IMR-90 (cell line): ENCODE measurements at regions not wholly inside any gene's neighbourhood (a gene's known extent, or its start where the extent isn't known, plus 50 kb on each side); places are given as distances from the start of the nearest gene placed in this dataset.

Source experiments
- ATAC-seq: fragments of 200-7000 bp; cut with Tn5 transposase; 2 replicates; pipeline ENCODE4 v1.9.1; 2020; ENCODE audit warnings: low read depth, mild to moderate bottlenecking, moderate library complexity
- BruUV-seq: library from RNA; stranded (reverse); fragments of 400-500 nt; replicated peaks from 2 replicates; lab custom pipeline; 2021; lab: Mats Ljungman, UMichigan
- CTCF ChIA-PET: fragments of 300-600 bp; formaldehyde crosslinking; extraction: SDS; loops from one replicate; lab custom pipeline; 2021; ENCODE audit warnings: antibody characterized with exemption; lab: Yijun Ruan, JAX
- POLR2A ChIA-PET: fragments of 300-600 bp; sonication (Branson Sonifier 250); formaldehyde crosslinking; loops from one replicate; lab custom pipeline; 2022; ENCODE audit warnings: antibody characterized with exemption; ENCODE audit not compliant: unreplicated experiment; lab: Charles Lee
- DNase-seq: peaks from one replicate; pipeline ENCODE4 v3.0.0; 2013
- H2AFZ ChIP-seq: replicated peaks from 2 replicates; pipeline ENCODE3; 2013; ENCODE audit warnings: low read length, mild to moderate bottlenecking; ENCODE audit not compliant: poor library complexity
- H2AK5ac ChIP-seq: 2 replicates; pipeline ENCODE4 v1.6.1; 2013; ENCODE audit warnings: low read depth, low read length, inconsistent platforms
- H2AK9ac ChIP-seq: replicated peaks from 2 replicates; pipeline ENCODE3; 2013; ENCODE audit warnings: mild to moderate bottlenecking, low read depth, low read length, moderate library complexity; ENCODE audit not compliant: poor library complexity
- H2BK120ac ChIP-seq: 2 replicates; pipeline ENCODE4 v1.6.1; 2013; ENCODE audit warnings: low read depth, low read length, inconsistent platforms
- H2BK15ac ChIP-seq: 3 replicates; pipeline ENCODE4 v1.6.1; 2013; ENCODE audit warnings: low read depth, low read length, inconsistent platforms
- H2BK20ac ChIP-seq: 2 replicates; pipeline ENCODE4 v1.6.1; 2013; ENCODE audit warnings: low read depth, mild to moderate bottlenecking, inconsistent platforms, low read length, moderate library complexity
- H2BK5ac ChIP-seq: 2 replicates; pipeline ENCODE4 v1.6.1; 2013; ENCODE audit warnings: mild to moderate bottlenecking, low read depth, low read length, inconsistent platforms; ENCODE audit not compliant: poor library complexity, severe bottlenecking
- H3K14ac ChIP-seq: replicated peaks from 2 replicates; pipeline ENCODE4 v1.6.1; 2013; ENCODE audit warnings: low read depth, low read length, inconsistent platforms
- H3K18ac ChIP-seq: 2 replicates; pipeline ENCODE4 v1.6.1; 2013; ENCODE audit warnings: low read depth, low read length, control low read depth
- H3K23ac ChIP-seq: 2 replicates; pipeline ENCODE4 v1.6.1; 2013; ENCODE audit warnings: low read depth, low read length, inconsistent platforms
- H3K27ac ChIP-seq: 2 replicates; pipeline ENCODE4 v1.5.1; 2013; ENCODE audit warnings: mild to moderate bottlenecking, control low read depth, low read length; ENCODE audit not compliant: insufficient read depth
- H3K27me3 ChIP-seq: 2 replicates; pipeline ENCODE4 v1.6.1; 2013; ENCODE audit warnings: low read length; ENCODE audit not compliant: control insufficient read depth, insufficient read depth
- H3K36me3 ChIP-seq: 2 replicates; pipeline ENCODE4 v1.6.1; 2013; ENCODE audit warnings: low read length, mixed read lengths; ENCODE audit not compliant: control insufficient read depth, insufficient read depth
- H3K4ac ChIP-seq: 2 replicates; pipeline ENCODE4 v1.6.1; 2013; ENCODE audit warnings: low read depth, low read length, inconsistent platforms
- H3K4me1 ChIP-seq: 2 replicates; pipeline ENCODE4 v1.6.1; 2013; ENCODE audit warnings: low read length, mixed read lengths; ENCODE audit not compliant: control insufficient read depth, insufficient read depth
- H3K4me2 ChIP-seq: 2 replicates; pipeline ENCODE4 v1.6.1; 2013; ENCODE audit warnings: low read depth, mild to moderate bottlenecking, control low read depth, low read length, moderate library complexity
- H3K4me3 ChIP-seq: 2 replicates; pipeline ENCODE4 v1.5.1; 2013; ENCODE audit warnings: low read depth, mild to moderate bottlenecking, control low read depth, low read length, moderate library complexity; ENCODE audit not compliant: insufficient read depth
- H3K56ac ChIP-seq: 2 replicates; pipeline ENCODE4 v1.6.1; 2013; ENCODE audit warnings: low read length, inconsistent platforms; ENCODE audit not compliant: insufficient read depth; ENCODE audit errors: extremely low read depth
- H3K79me1 ChIP-seq, 2 experiments: 2 replicates each; pipeline ENCODE4 v1.6.1; 2013; ENCODE audit warnings: low read length in 2 of 2, inconsistent platforms in 1 of 2, low read depth in 1 of 2
- H3K9ac ChIP-seq: 2 replicates; pipeline ENCODE4 v1.6.1; 2013; ENCODE audit warnings: low read depth, low read length, control low read depth
- H3K9me1 ChIP-seq: 2 replicates; pipeline ENCODE4 v1.6.1; 2013; ENCODE audit warnings: low read length, inconsistent platforms; ENCODE audit not compliant: insufficient read depth
- H3K9me3 ChIP-seq: 2 replicates; pipeline ENCODE4 v1.6.1; 2013; ENCODE audit warnings: low read length; ENCODE audit not compliant: control insufficient read depth, insufficient read depth
- H4K20me1 ChIP-seq: 2 replicates; pipeline ENCODE4 v1.6.1; 2013; ENCODE audit warnings: low read length, inconsistent platforms; ENCODE audit not compliant: insufficient read depth
- H4K5ac ChIP-seq: 2 replicates; pipeline ENCODE4 v1.6.1; 2013; ENCODE audit warnings: mild to moderate bottlenecking, low read depth, low read length, control low read depth
- H4K8ac ChIP-seq, 2 experiments: 2 replicates each; pipeline ENCODE4 v1.6.1; 2013; ENCODE audit warnings: low read depth in 2 of 2, low read length in 2 of 2, control low read depth in 1 of 2, inconsistent platforms in 1 of 2
- H4K91ac ChIP-seq: 2 replicates; pipeline ENCODE4 v1.6.1; 2013; ENCODE audit warnings: low read depth, low read length, inconsistent platforms; ENCODE audit not compliant: insufficient read depth
- BHLHE40 ChIP-seq: fragments of 150-350 bp; IDR thresholded peaks from 2 replicates; pipeline ENCODE4 v1.6.1; 2016; ENCODE audit warnings: mild to moderate bottlenecking, low read depth, low read length
- CEBPB ChIP-seq: IDR thresholded peaks from 2 replicates; pipeline ENCODE4 v1.6.1; 2012; ENCODE audit warnings: low read depth, low read length, improper control_type of control experiment
- CHD1 ChIP-seq: IDR thresholded peaks from 2 replicates; pipeline ENCODE4 v1.6.1; 2012; ENCODE audit warnings: low read depth, low read length, improper control_type of control experiment
- CTCF ChIP-seq: conservative IDR thresholded peaks from 2 replicates; pipeline ENCODE4 v1.5.1; 2012; ENCODE audit warnings: mild to moderate bottlenecking, low read depth, low read length, improper control_type of control experiment
- ELK1 ChIP-seq: fragments of 150-350 bp; IDR thresholded peaks from 2 replicates; pipeline ENCODE4 v1.6.1; 2016; ENCODE audit warnings: low read depth, mild to moderate bottlenecking, low read length, moderate library complexity, borderline replicate concordance
- FOS ChIP-seq: fragments of 150-350 bp; IDR thresholded peaks from 2 replicates; pipeline ENCODE4 v1.6.1; 2016; ENCODE audit warnings: low read depth, low read length
- MAFK ChIP-seq: IDR thresholded peaks from 2 replicates; pipeline ENCODE4 v1.6.1; 2012; ENCODE audit warnings: low read depth, low read length, improper control_type of control experiment
- MAZ ChIP-seq: IDR thresholded peaks from 2 replicates; pipeline ENCODE4 v1.6.1; 2012; ENCODE audit warnings: low read depth, mild to moderate bottlenecking, low read length, improper control_type of control experiment, moderate library complexity, borderline replicate concordance
- MXI1 ChIP-seq: IDR thresholded peaks from 2 replicates; pipeline ENCODE4 v1.6.1; 2012; ENCODE audit warnings: low read depth, mild to moderate bottlenecking, low read length, moderate library complexity, borderline replicate concordance
- NFE2L2 ChIP-seq: fragments of 150-350 bp; IDR thresholded peaks from 2 replicates; pipeline ENCODE4 v1.6.1; 2016; ENCODE audit warnings: low read depth, mild to moderate bottlenecking, low read length
- POLR2A ChIP-seq: IDR thresholded peaks from 2 replicates; pipeline ENCODE4 v1.6.1; 2012; ENCODE audit warnings: mild to moderate bottlenecking, low read depth, low read length
- RAD21 ChIP-seq: IDR thresholded peaks from 2 replicates; pipeline ENCODE4 v1.6.1; 2012; ENCODE audit warnings: low read length, improper control_type of control experiment
- RCOR1 ChIP-seq: IDR thresholded peaks from 2 replicates; pipeline ENCODE4 v1.6.1; 2012; ENCODE audit warnings: mild to moderate bottlenecking, low read length, improper control_type of control experiment; ENCODE audit not compliant: insufficient replicate concordance
- RFX5 ChIP-seq: IDR thresholded peaks from 2 replicates; pipeline ENCODE4 v1.8.0; 2012; ENCODE audit warnings: low read depth, mild to moderate bottlenecking, low read length, moderate library complexity
- SMC3 ChIP-seq: fragments of 150-350 bp; IDR thresholded peaks from 2 replicates; pipeline ENCODE4 v1.6.1; 2016; ENCODE audit warnings: low read depth, mild to moderate bottlenecking, antibody characterized with exemption, low read length, moderate library complexity
- WGBS, 2 experiments: methylation state at CpG; one replicate each; pipeline versions ENCODE4 v1.1.5 to v1.1.7; 2013; ENCODE audit warnings: missing lambda C conversion rate in 2 of 2; ENCODE audit not compliant: insufficient read length in 1 of 2; ENCODE audit errors: extremely low coverage in 2 of 2; 5-methylcytosine and 5-hydroxymethylcytosine counted together
- dilution Hi-C: fragments of 300-500 bp; cut with HindIII; formaldehyde crosslinking; loops from one replicate; pipeline ENCODE4 v1.14.3; 2018; ENCODE audit warnings: low sequenced_read_pairs; ENCODE audit not compliant: unreplicated experiment
- in situ Hi-C: fragments of 300-500 bp; cut with MboI; formaldehyde crosslinking; loops from 3 replicates; pipeline ENCODE4 v1.14.3; 2019; ENCODE audit warnings: low sequenced_read_pairs, inconsistent platforms, mixed read lengths
- intact Hi-C: fragments of 100-400 bp; cut with micrococcal nuclease; formaldehyde crosslinking; loops from 2 replicates; pipeline ENCODE4 v1.10.0; 2022
- TF ChIP-seq, protein P1 (sequence below): fragments of 150-350 bp; IDR thresholded peaks from 2 replicates; pipeline ENCODE4 v1.6.1; 2017; ENCODE audit warnings: mild to moderate bottlenecking, antibody characterized with exemption, low read length, low read depth

DNA sequence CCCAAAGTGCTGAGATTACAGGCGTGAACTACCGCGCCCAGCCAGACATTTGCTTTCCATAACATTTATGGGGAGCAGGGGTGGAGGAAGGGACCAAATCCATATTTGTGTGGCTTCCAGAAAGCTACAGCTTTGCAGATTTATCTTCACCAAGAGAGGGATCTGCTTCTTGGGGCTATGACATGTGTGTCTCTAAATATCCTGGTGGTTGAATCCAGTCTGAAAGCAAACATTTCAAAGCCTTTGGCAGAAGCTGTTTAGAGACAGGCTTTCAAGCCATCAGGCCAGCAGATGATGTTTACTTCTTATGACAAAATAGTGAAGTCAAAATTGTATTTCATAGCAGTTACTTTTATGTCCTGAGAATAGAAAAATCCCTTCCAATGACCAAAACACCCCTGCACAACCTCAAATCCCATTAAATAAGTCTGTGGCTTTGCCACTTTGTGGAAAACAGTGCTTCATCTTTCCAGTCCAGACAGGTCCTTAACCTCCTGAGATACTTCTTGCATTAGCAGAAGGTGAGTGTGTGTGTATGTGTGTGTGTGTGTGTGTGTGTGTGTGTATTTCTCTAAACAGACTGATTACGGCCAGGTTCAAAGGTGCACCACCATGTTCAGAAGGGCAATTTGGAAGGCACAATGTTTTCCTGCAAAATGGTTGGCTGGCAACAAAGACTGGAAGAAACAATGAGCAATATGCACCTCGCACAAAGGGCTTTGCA lies 191.4 kb upstream of the LRIG1 start:
- no peaks in the 10 kb centered on the region; the same call in 1 of the 2 replicates for H3K4me1 ChIP-seq
- dilution Hi-C loops (no loop called here), in situ Hi-C loops (no loop called here), intact Hi-C loops (no loop called here)
- ATAC-seq (no peak), DNase-seq (no peak)
- no peaks in the 10 kb centered on the region for H3K27me3 ChIP-seq
- no peak overlapping the region for H2BK15ac ChIP-seq
- no peak overlapping the region for H3K27ac ChIP-seq
- ChIA-PET CTCF (no interaction called here), POLR2A (no interaction called here)
- no peak overlapping the region; the same call in 1 of the 2 replicates for H2BK20ac ChIP-seq
- H4K20me1 ChIP-seq, result no peaks in the 10 kb centered on the region
- H2AFZ ChIP-seq, result peak overlapping the region; percentile 16
- H3K14ac ChIP-seq, result no peak overlapping the region
- no peak overlapping the region for H3K4ac ChIP-seq
- no peak overlapping the region for H3K4me3 ChIP-seq
- no peaks in the 10 kb centered on the region for H3K9me3 ChIP-seq
- no peak overlapping the region for H3K23ac ChIP-seq
- WGBS, 2 experiments, result no CpG with 5 or more reads among the region's 5 CpGs
- no peak overlapping the region for H3K56ac ChIP-seq
- H3K4me2 ChIP-seq, result no peak overlapping the region
- no peaks in the 10 kb centered on the region for H3K36me3 ChIP-seq
- no peak overlapping the region for H4K91ac ChIP-seq
- no peak overlapping the region for H4K8ac ChIP-seq
- H3K9ac ChIP-seq, result no peak overlapping the region
- no TSS peak for BruUV-seq
- no peak overlapping the region for H2AK5ac ChIP-seq
- no peak overlapping the region for H4K5ac ChIP-seq
- no peaks in the 10 kb centered on the region for H3K9me1 ChIP-seq
- no peak overlapping the region for H3K18ac ChIP-seq
- H2BK120ac ChIP-seq, result no peak overlapping the region
- H2AK9ac ChIP-seq, result no peak overlapping the region
- H3K79me1 ChIP-seq, result no peaks in the 10 kb centered on the region
- no peak for TF ChIP-seq CEBPB
- no peak for TF ChIP-seq MXI1
- TF ChIP-seq FOS, result no peak
- TF ChIP-seq, protein P1, sequence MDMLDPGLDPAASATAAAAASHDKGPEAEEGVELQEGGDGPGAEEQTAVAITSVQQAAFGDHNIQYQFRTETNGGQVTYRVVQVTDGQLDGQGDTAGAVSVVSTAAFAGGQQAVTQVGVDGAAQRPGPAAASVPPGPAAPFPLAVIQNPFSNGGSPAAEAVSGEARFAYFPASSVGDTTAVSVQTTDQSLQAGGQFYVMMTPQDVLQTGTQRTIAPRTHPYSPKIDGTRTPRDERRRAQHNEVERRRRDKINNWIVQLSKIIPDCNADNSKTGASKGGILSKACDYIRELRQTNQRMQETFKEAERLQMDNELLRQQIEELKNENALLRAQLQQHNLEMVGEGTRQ, result no peak
- no peak for TF ChIP-seq NFE2L2
- no peak for TF ChIP-seq CHD1
- TF ChIP-seq SMC3, result no peak
- TF ChIP-seq BHLHE40, result no peak
- TF ChIP-seq RFX5, result no peak
- no peak for TF ChIP-seq RCOR1
- TF ChIP-seq CTCF, result no peak
- no peak for TF ChIP-seq POLR2A
- no peak for TF ChIP-seq ELK1
- no peak for TF ChIP-seq MAZ
- no peak for TF ChIP-seq RAD21
- no peak for TF ChIP-seq MAFK
- no peak overlapping the region for H2BK5ac ChIP-seq
